ENCODE measurements at regions not wholly inside any gene's neighbourhood (a gene's known extent, or its start where the extent isn't known, plus 50 kb on each side); places are given as distances from the start of the nearest gene placed in this dataset.
"Not testable (repeated sequence)": the region's sequence is repeated elsewhere in the genome, so short reads cannot be mapped to it uniquely, and the experiment has no call there.

- no peak overlapping the region for H3K4me3 ChIP-seq (ENCODE audit: low read length)
- no peak for TF ChIP-seq CTCF (conservative IDR thresholded peaks at IDR 0.05; ENCODE audit: low read depth, low read length)
- no peak for DNase-seq (ENCODE audit: low read depth)
Measured at GRCh38 chr11:116368784-116369183, 404.0 kb downstream of the BUD13 start.

GRCh38 chr11:116366980-116367645 lies 405.7 kb downstream of the BUD13 start:
- no peak for DNase-seq (ENCODE audit: low read depth)
- H3K4me3 ChIP-seq (ENCODE audit: low read length), result no peak overlapping the region
- TF ChIP-seq CTCF (conservative IDR thresholded peaks at IDR 0.05; ENCODE audit: low read depth, low read length), result no peak

DNA sequence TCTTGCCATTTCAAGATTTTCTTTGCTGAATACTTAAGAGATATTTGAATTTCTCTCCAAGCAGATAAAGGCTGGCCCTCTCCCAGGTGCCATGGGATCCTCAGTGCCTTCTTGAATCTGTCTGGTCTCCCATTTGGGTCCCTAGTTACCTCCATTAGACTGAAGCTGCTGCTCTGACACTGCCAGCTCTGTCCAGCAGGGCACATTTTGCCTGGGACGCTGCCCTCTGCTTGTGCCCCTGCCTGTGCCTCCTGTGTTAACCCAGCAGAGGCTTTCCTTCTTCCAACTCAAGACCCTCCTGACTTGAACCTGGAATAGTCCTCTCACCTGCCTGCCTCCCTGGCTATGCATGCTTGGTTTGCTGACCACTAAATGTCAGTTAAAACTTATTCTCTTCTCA lies 406.3 kb downstream of the BUD13 start:
- no peak overlapping the region for H3K4me3 ChIP-seq (ENCODE audit: low read length)
- no peak for TF ChIP-seq CTCF (conservative IDR thresholded peaks at IDR 0.05; ENCODE audit: low read depth, low read length)

DNA sequence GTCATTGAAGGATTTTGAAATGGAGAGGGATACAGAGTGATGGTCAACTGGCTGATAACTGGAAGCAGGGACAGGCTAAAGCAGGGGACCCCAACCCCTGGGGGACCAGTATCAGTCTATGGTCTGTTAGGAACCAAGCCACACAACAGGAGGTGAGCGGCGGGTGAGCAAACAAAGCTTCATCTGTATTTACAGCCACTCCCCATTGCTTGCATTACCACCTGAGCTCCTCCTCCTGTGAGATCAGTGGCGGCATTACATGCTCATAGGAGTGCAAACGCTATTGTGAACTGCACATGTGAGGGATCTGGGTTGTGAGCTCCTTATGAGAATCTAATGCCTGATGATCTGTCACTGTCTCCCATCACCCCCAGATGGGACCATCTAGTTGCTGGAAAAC lies 407.9 kb downstream of the BUD13 start:
- DNase-seq (ENCODE audit: low read depth); H3K4me3 ChIP-seq (ENCODE audit: low read length): not testable (repeated sequence)

More for the DNA sequence above, 406.3 kb downstream of the BUD13 start:
- DNase-seq (ENCODE audit: low read depth), result no peak

DNA sequence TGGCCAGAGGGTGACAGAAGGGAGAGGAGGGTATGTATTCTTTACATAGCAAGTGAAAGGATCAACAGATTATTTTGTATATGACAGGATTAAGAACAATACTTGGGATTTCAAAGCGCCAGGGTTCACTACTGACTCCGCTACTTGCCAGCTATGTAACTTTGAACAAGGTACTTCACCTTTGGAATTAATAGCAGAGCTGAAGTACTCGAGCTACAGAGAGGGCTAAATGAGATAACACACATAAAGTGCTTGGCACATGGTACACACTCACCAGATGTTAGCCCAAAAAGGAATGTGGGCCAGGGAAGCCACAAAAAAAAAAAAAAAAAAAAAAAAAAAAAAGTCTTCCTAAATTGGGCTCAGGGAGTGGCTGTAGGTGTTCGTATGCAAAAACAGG lies 408.4 kb downstream of the BUD13 start:
- TF ChIP-seq CTCF (conservative IDR thresholded peaks at IDR 0.05; ENCODE audit: low read depth, low read length), result no peak
- no peak for DNase-seq (ENCODE audit: low read depth)
- H3K4me3 ChIP-seq (ENCODE audit: low read length), result no peak overlapping the region

DNA sequence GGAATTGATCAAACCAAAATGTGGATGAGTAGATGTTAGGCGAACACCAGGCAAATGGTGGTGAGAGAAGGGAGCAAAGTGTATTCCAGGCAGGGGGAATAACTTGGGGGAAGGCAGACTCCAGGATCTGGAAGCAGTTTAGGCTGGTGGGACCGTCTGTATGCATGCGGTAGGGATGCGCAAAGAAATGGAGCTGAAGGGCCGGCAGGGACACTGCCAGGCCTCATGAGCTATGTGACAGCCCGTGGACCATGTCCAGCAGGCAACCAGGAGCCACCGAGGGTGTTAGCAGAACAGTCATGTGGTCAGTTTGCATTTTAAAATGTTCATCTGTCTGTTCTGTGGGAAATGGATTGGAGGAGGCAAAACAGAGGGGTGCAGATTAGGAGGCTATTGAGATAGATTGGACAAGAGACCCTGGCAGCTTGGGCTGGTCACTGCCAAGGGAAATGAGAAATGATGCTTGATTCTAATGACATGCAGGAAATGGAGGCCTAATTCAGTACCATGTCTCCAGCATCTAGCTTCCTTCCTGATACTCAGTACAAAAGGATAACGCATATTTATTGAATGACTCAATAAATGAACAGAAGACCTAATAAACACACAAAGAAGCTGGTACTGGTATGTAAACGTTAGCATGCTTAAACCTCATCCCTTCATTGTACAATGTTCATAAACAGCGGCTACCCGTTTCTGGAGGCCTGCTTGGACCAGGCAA lies 412.4 kb downstream of the BUD13 start:
- no peak for DNase-seq (ENCODE audit: low read depth)
- no peak overlapping the region for H3K4me3 ChIP-seq (ENCODE audit: low read length)
- TF ChIP-seq CTCF (conservative IDR thresholded peaks at IDR 0.05; ENCODE audit: low read depth, low read length), result no peak

GRCh38 chr11:116357784-116358544 lies 414.8 kb downstream of the BUD13 start:
- no peak overlapping the region for H3K4me3 ChIP-seq (ENCODE audit: low read length)
- TF ChIP-seq CTCF (conservative IDR thresholded peaks at IDR 0.05; ENCODE audit: low read depth, low read length), result peak; percentile 33
- DNase-seq (ENCODE audit: low read depth), result no peak

All from retinal pigment epithelial cell (primary cell).